ENCODE measurements at regions not wholly inside any gene's neighbourhood (a gene's known extent, or its start where the extent isn't known, plus 50 kb on each side); places are given as distances from the start of the nearest gene placed in this dataset.

GRCh38 chr4:19358015-19358414 lies 893.7 kb upstream of the SLIT2 start:
- Histone ChIP-seq H3K27me3 (ENCODE audit: control insufficient read depth, insufficient read depth, low read length) (no peaks in the 10 kb centered on the region), H3K27ac (ENCODE audit: low read depth, low read length) (no peak overlapping the region), H3K4me3 (ENCODE audit: low read depth, low read length) (no peak overlapping the region), H3K9me3 (ENCODE audit: control insufficient read depth, insufficient read depth, low read length) (no peaks in the 10 kb centered on the region)
- no peak for DNase-seq (ENCODE audit: low read depth, low spot score)
- ChIA-PET CTCF (no interaction called here), POLR2A (no interaction called here)
- no peak for TF ChIP-seq CTCF (IDR thresholded peaks at IDR 0.05; ENCODE audit: low read depth, low read length)

- Histone ChIP-seq H3K27ac (ENCODE audit: low read depth, low read length) (no peak overlapping the region), H3K27me3 (ENCODE audit: control insufficient read depth, insufficient read depth, low read length) (no peaks in the 10 kb centered on the region), H3K9me3 (ENCODE audit: control insufficient read depth, insufficient read depth, low read length) (no peaks in the 10 kb centered on the region), H3K4me3 (ENCODE audit: low read depth, low read length) (no peak overlapping the region)
- ChIA-PET POLR2A (no interaction called here), CTCF (no interaction called here)
- no peak for DNase-seq (ENCODE audit: low read depth, low spot score)
- TF ChIP-seq CTCF (IDR thresholded peaks at IDR 0.05; ENCODE audit: low read depth, low read length) = no peak
Measured at GRCh38 chr4:19349416-19349815, 902.3 kb upstream of the SLIT2 start.

- ChIA-PET POLR2A (no interaction called here), CTCF (no interaction called here)
- no peak for DNase-seq (ENCODE audit: low read depth, low spot score)
- no peaks in the 10 kb centered on the region for H3K9me3 ChIP-seq (ENCODE audit: control insufficient read depth, insufficient read depth, low read length)
- H3K27ac ChIP-seq (ENCODE audit: low read depth, low read length) = no peak overlapping the region
- H3K4me3 ChIP-seq (ENCODE audit: low read depth, low read length) = no peak overlapping the region
- no peaks in the 10 kb centered on the region for H3K27me3 ChIP-seq (ENCODE audit: control insufficient read depth, insufficient read depth, low read length)
- TF ChIP-seq CTCF (IDR thresholded peaks at IDR 0.05; ENCODE audit: low read depth, low read length) = no peak
Measured at GRCh38 chr4:19348746-19349145, 903.0 kb upstream of the SLIT2 start.

- Histone ChIP-seq H3K4me3 (ENCODE audit: low read depth, low read length) (no peak overlapping the region), H3K27me3 (ENCODE audit: control insufficient read depth, insufficient read depth, low read length) (no peaks in the 10 kb centered on the region), H3K27ac (ENCODE audit: low read depth, low read length) (no peak overlapping the region), H3K9me3 (ENCODE audit: control insufficient read depth, insufficient read depth, low read length) (no peaks in the 10 kb centered on the region)
- DNase-seq (ENCODE audit: low read depth, low spot score) = no peak
- CTCF ChIA-PET = no interaction called here
- POLR2A ChIA-PET = no interaction called here
- TF ChIP-seq CTCF (IDR thresholded peaks at IDR 0.05; ENCODE audit: low read depth, low read length) = no peak
Measured at GRCh38 chr4:19346636-19347035, 905.1 kb upstream of the SLIT2 start.

- POLR2A ChIA-PET = no interaction called here
- DNase-seq (ENCODE audit: low read depth, low spot score) = peak; percentile 21
- CTCF ChIA-PET = no interaction called here
Measured at GRCh38 chr4:19329631-19330030, 922.1 kb upstream of the SLIT2 start.

More at GRCh38 chr4:19329631-19330030, 922.1 kb upstream of the SLIT2 start:
- Histone ChIP-seq H3K27me3 (ENCODE audit: control insufficient read depth, insufficient read depth, low read length) (no peaks in the 10 kb centered on the region), H3K9me3 (ENCODE audit: control insufficient read depth, insufficient read depth, low read length) (no peaks in the 10 kb centered on the region), H3K4me3 (ENCODE audit: low read depth, low read length) (no peak overlapping the region), H3K27ac (ENCODE audit: low read depth, low read length) (no peak overlapping the region)
- TF ChIP-seq CTCF (IDR thresholded peaks at IDR 0.05; ENCODE audit: low read depth, low read length) = no peak
